ENCODE measurements at regions not wholly inside any gene's neighbourhood (a gene's known extent, or its start where the extent isn't known, plus 50 kb on each side); places are given as distances from the start of the nearest gene placed in this dataset.

DNA sequence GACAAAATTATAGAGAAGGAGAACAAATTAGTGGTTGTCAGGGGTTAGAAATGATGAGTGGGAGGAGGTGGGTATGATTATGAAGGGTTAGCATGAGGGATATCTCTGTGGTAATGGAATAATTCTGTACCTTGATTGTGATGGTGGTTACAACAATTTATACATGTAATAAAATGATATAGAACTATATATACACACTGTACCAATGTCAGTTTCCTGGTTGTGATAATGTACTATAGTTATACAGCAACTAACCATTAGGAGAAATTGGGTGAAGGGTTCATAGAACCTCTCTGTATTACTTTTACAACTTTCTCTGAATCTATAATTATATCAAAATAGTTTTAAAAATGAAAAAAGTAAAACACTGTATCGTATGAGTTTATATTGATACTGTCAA lies 148.1 kb downstream of the ZNF621 start:
- TF ChIP-seq, protein P1, sequence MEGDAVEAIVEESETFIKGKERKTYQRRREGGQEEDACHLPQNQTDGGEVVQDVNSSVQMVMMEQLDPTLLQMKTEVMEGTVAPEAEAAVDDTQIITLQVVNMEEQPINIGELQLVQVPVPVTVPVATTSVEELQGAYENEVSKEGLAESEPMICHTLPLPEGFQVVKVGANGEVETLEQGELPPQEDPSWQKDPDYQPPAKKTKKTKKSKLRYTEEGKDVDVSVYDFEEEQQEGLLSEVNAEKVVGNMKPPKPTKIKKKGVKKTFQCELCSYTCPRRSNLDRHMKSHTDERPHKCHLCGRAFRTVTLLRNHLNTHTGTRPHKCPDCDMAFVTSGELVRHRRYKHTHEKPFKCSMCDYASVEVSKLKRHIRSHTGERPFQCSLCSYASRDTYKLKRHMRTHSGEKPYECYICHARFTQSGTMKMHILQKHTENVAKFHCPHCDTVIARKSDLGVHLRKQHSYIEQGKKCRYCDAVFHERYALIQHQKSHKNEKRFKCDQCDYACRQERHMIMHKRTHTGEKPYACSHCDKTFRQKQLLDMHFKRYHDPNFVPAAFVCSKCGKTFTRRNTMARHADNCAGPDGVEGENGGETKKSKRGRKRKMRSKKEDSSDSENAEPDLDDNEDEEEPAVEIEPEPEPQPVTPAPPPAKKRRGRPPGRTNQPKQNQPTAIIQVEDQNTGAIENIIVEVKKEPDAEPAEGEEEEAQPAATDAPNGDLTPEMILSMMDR (IDR thresholded peaks at IDR 0.05; ENCODE audit: control extremely low read depth, extremely low read depth) = no peak
- no peaks in the 10 kb centered on the region for H3K36me3 ChIP-seq (ENCODE audit: control insufficient read depth in 4 of 4, insufficient read depth in 4 of 4, low read length in 4 of 4)
- H3K27ac ChIP-seq (ENCODE audit: low read depth in 1 of 2, low read length in 1 of 2) = no peak overlapping the region
- DNase-seq (no peak), ATAC-seq (ENCODE audit: insufficient read depth, low FRiP score) (no peak)
- no peak overlapping the region for H3K4me3 ChIP-seq
- H3K9ac ChIP-seq (ENCODE audit: insufficient read depth in 1 of 2, low read length in 2 of 2) = no peak overlapping the region
- no peaks in the 10 kb centered on the region for H3K27me3 ChIP-seq (ENCODE audit: control insufficient read depth in 3 of 3, insufficient read depth in 3 of 3, low read length in 2 of 3)
- peaks cover 0 to 6% (median 0%) of the 10 kb centered on the region in 4 donors for H3K9me3 ChIP-seq (ENCODE audit: control insufficient read depth in 4 of 4, insufficient read depth in 3 of 4, low read length in 3 of 4)
- WGBS, 2 donors = 93 to 98% methylated on average over 1 of the region's 1 CpG
- H3K4me1 ChIP-seq (ENCODE audit: control insufficient read depth in 5 of 5, insufficient read depth in 5 of 5, low read length in 5 of 5) = no peaks in the 10 kb centered on the region

DNA sequence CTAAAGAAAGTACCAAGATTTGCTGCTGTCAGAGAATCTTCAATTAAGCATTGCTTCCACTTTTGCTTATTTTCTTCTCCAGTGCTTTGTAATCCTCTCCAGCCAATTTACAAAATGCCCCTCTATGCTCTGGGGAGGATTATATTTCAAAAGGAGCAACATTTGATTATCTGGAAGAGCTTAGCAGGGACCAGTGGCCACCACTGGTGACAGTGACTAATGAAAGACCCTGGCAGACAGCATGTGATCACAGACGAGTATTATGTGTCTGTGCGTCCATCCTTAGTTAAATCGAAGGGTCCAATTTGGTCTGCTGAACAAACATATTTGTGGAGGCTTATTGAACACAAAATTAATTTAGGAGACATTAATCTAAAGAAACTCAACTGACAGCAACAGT lies 152.6 kb downstream of the ZNF621 start:
- ATAC-seq (ENCODE audit: insufficient read depth, low FRiP score) = no peak
- Histone ChIP-seq H3K9me3 (ENCODE audit: control insufficient read depth in 4 of 4, insufficient read depth in 3 of 4, low read length in 3 of 4) (peaks cover 0 to 6% (median 0%) of the 10 kb centered on the region in 4 donors), H3K27ac (ENCODE audit: low read depth in 1 of 2, low read length in 1 of 2) (no peak overlapping the region), H3K4me3 (no peak overlapping the region), H3K9ac (ENCODE audit: insufficient read depth in 1 of 2, low read length in 2 of 2) (no peak overlapping the region), H3K4me1 (ENCODE audit: control insufficient read depth in 5 of 5, insufficient read depth in 5 of 5, low read length in 5 of 5) (peaks cover 0 to 4% (median 0%) of the 10 kb centered on the region in 5 donors), H3K27me3 (ENCODE audit: control insufficient read depth in 3 of 3, insufficient read depth in 3 of 3, low read length in 2 of 3) (no peaks in the 10 kb centered on the region), H3K36me3 (ENCODE audit: control insufficient read depth in 4 of 4, insufficient read depth in 4 of 4, low read length in 4 of 4) (no peaks in the 10 kb centered on the region)
- DNase-seq = no peak
- TF ChIP-seq, protein P1 (IDR thresholded peaks at IDR 0.05; ENCODE audit: control extremely low read depth, extremely low read depth) = no peak
- 87 to 96% methylated on average over 3 of the region's 3 CpGs for WGBS, 2 donors

DNA sequence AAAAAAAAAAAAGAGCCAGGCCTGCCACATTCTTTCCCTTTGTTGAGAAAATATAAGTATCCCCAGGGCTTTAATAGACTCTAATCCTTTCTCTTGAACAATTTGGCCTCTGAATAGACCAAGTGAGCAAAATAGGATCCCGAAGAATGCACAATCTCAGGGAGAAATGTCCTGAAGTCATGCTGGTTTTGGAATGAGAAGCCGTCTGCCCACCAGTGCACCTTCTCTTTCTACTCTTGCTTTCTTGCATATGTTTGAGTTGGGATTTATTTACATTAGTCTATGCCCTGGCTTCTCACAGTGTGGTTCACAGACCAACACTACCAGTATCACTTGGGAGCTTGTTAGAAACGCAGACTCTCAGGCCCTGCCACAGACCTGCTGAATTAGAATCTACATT lies 153.0 kb downstream of the ZNF621 start:
- Histone ChIP-seq H3K4me3 (no peak overlapping the region), H3K4me1 (ENCODE audit: control insufficient read depth in 5 of 5, insufficient read depth in 5 of 5, low read length in 5 of 5) (peaks cover 0 to 4% (median 0%) of the 10 kb centered on the region in 5 donors), H3K36me3 (ENCODE audit: control insufficient read depth in 4 of 4, insufficient read depth in 4 of 4, low read length in 4 of 4) (no peaks in the 10 kb centered on the region), H3K27ac (ENCODE audit: low read depth in 1 of 2, low read length in 1 of 2) (no peak overlapping the region), H3K27me3 (ENCODE audit: control insufficient read depth in 3 of 3, insufficient read depth in 3 of 3, low read length in 2 of 3) (no peaks in the 10 kb centered on the region), H3K9me3 (ENCODE audit: control insufficient read depth in 4 of 4, insufficient read depth in 3 of 4, low read length in 3 of 4) (peaks cover 0 to 6% (median 0%) of the 10 kb centered on the region in 4 donors), H3K9ac (ENCODE audit: insufficient read depth in 1 of 2, low read length in 2 of 2) (no peak overlapping the region)
- WGBS, 2 donors = 92 to 96% methylated on average over 3 of the region's 3 CpGs
- TF ChIP-seq, protein P1 (IDR thresholded peaks at IDR 0.05; ENCODE audit: control extremely low read depth, extremely low read depth) = no peak
- DNase-seq (no peak), ATAC-seq (ENCODE audit: insufficient read depth, low FRiP score) (no peak)

DNA sequence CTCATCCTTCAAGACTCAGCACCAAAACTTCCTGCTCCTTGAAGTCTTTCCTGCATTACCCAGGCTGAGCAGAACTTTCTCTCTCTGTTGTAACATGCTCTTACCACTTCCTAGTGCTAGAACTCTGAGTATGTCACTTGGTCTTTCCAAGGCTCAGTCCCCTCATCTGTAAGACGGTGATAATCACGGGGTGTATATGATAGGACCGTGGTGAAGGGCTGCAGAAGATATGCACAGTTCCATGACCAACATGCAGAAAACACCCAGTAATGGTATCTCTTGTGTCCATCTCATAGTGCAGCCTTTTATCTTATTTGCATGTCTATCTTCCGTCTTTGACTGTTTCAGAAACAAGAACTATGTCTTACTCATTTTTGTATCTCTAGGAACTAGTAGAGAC lies 154.5 kb downstream of the ZNF621 start:
- no peak overlapping the region for H3K9ac ChIP-seq (ENCODE audit: insufficient read depth in 1 of 2, low read length in 2 of 2)
- no peaks in the 10 kb centered on the region for H3K27me3 ChIP-seq (ENCODE audit: control insufficient read depth in 3 of 3, insufficient read depth in 3 of 3, low read length in 2 of 3)
- no peak overlapping the region for H3K27ac ChIP-seq (ENCODE audit: low read depth in 1 of 2, low read length in 1 of 2)
- H3K36me3 ChIP-seq (ENCODE audit: control insufficient read depth in 4 of 4, insufficient read depth in 4 of 4, low read length in 4 of 4) = no peaks in the 10 kb centered on the region
- ATAC-seq (ENCODE audit: insufficient read depth, low FRiP score) (no peak), DNase-seq (no peak)
- H3K9me3 ChIP-seq (ENCODE audit: control insufficient read depth in 4 of 4, insufficient read depth in 3 of 4, low read length in 3 of 4) = peaks cover 0 to 4% (median 0%) of the 10 kb centered on the region in 4 donors
- TF ChIP-seq, protein P1 (IDR thresholded peaks at IDR 0.05; ENCODE audit: control extremely low read depth, extremely low read depth) = no peak
- H3K4me3 ChIP-seq = no peak overlapping the region
- 88 to 98% methylated on average over 4 of the region's 4 CpGs for WGBS, 2 donors
- peaks cover 0 to 4% (median 0%) of the 10 kb centered on the region in 5 donors for H3K4me1 ChIP-seq (ENCODE audit: control insufficient read depth in 5 of 5, insufficient read depth in 5 of 5, low read length in 5 of 5)

Data from lung (tissue), 11 donors.